Femur (tissue), 1 donor: ENCODE measurements at regions not wholly inside any gene's neighbourhood (a gene's known extent, or its start where the extent isn't known, plus 50 kb on each side); places are given as distances from the start of the nearest gene placed in this dataset.

Source experiments
- DNase-seq: peaks from one replicate; pipeline ENCODE4 v3.0.0-alpha.2; 2017

DNA sequence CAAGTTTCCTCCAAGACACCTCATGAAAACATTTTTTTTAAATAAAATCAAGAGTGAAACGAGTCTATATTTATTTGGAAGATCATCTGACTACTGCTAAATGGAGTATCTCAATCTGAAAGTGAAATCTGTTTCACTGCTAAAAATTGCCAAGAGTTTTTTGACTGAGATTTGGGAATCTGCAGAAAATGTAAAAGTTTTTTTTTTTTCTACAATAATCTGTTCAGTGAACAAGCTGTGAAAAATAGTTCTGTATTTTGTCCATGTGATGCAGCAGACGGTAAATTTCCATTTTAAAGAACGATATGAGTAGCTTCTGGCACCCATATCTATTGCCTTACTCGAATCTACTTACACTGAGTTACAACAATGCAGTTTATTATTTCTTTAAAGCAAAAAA is 519.7 kb downstream of the PLCL1 start:
- DNase-seq: no peak

DNA sequence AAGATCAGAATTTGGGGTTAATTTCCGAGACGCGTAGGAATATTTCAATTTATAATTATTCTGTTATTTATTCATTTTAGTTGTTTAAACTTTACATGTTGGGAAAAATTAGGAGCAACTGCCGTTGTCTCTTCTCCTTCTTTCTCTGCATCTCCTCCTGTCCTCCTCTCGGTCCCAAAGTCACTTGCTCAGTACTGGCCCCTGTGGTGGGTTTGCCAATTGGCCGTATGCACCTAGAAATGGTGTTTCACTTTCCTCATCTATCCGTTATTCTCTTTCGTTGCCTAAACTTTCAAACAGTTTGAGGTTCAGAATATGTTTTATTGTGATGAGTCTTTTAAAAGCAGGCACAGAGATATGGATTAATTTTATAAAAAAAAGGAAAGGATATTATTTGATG is 517.9 kb downstream of the PLCL1 start:
- DNase-seq: no peak

DNA sequence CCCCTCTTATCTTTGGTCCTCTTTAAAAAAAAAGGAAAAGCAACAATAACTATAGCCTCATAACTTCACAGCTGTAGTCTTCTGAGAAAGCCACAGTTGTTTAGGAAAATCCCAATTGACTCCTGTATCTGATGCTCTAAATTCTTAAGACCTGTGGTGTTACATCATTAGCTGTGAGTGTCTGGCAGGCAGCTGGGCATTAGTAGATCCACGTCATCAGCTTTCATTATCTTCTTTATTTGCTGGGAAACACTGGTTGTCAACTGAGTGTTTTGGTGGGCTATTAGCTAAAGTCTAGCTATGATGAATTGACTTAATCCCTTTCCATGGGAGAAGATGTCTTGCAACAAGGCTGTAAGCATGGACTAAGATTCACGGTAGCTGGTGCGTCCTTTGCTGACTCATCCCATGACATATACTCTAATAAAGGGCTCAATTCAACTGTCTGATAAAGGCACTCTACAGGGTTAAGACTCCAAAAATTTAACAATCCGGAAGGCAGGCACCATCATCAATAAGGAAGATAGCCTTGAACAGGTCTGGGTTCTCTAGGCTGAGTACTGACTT is 517.2 kb downstream of the PLCL1 start:
- no peak for DNase-seq

DNA sequence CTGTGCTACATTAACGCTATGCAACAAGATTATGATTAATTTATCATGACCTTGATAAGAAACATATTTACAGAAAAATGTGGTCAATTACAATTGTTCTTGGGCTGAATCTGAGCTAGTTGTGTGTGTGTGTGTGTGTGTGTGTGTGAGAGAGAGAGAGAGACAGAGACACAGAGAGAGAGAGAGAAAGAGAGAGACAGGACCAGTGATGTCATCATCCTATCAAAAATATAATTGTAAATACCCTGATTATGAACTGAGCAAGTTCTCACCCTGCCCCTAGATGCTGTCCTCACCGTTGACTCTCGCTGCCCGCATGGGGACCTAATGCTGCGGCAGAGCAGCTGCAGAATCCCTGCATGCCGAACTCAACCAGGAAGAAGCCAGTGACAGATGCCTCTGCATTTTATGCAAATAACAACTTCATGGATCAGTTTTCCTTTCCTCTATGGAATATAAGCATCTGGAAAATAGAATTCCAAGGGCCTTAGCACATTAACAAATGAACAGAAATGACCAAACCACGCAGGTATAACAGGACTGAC is 512.5 kb downstream of the PLCL1 start:
- DNase-seq: no peak

DNA sequence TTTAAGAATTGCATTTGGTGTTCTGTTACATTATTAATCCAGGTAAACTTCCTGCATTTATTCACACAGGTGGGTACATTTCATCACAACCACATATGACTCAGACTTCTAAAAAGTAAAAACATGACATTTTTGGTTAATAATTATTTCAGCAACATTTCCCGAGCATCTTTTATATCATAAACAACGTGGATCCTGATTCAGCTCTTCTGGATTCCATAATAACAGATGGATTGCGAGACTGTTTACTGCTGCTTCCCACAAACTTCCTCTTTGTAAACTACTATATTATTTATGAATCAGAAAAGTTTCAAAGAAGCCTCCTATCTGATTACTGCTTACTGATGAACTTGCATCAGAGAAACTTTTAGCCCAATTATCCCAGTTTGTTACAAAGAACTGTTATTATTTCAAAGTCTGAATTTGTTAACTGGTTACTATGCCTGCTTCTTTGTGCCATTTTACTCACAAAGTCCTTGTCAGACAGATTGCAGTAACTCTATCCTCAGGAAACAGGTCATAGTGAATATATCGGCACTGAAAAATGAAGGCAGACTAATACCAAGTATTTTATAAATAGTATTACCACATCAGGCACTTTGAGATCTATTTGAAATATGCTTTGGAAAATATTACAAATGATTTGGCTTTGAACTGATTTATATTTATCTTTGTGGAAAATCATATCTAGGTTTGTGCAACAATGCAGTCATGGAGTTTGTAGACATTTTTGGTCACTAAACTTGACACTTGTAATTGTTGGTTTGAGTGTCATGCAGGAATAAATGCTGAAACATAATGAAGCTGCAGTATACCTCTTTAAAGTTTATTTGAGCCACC is 511.6 kb downstream of the PLCL1 start:
- DNase-seq: no peak

DNA sequence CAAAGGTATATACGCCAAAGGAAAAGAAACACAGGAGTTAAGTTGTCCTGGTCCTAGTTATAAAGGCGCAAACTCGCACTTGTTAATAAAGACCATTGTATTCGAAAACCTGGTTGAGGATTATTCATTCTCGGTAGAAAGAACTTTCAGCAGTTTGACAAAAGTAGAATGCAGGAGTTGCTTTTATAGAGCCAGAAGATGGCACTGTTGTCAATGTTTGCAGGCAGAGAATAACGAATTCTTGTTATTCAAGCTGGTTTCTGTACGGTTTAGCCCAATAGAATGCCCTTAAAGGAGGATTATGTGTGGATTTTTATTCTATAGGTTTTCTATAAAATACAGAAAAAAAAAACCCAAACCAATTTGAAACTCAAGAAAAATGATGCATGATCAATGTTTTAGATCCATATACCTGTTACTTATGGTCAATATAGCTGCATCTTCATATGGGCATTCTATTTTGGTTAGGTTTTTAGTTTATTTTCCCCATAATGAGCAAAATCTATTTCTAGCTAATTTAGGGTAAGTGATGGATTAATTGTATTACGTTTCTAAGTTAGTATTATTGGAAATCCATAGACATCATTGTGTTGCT is 510.3 kb downstream of the PLCL1 start:
- no peak for DNase-seq

GRCh38 chr2:198312596-198313483 is 508.4 kb downstream of the PLCL1 start:
- DNase-seq: no peak

DNA sequence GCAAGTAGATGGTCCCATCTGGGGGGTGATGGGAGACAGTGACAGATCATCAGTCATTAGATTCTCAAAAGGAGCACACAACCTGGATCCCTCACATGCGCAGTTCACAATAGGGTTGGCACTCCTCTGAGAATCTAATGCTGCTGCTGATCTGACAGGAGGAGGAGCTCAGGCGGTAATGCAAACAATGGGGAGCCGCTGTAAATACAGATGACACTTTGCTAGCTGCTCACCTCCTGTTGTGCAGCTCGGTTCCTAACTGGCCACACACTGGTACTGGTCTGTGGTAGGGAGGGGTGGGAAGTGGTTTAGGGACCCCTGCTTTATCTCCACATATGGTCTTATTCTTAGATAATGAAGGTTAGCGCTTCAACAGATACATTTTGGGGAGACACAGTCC is 506.6 kb downstream of the PLCL1 start:
- DNase-seq: no peak

- DNase-seq: peak; percentile 58
These were observed 505.4 kb downstream of the PLCL1 start for GRCh38 chr2:198309673-198310280.

- no peak for DNase-seq
These were observed 504.7 kb downstream of the PLCL1 start for GRCh38 chr2:198309081-198309480.

DNA sequence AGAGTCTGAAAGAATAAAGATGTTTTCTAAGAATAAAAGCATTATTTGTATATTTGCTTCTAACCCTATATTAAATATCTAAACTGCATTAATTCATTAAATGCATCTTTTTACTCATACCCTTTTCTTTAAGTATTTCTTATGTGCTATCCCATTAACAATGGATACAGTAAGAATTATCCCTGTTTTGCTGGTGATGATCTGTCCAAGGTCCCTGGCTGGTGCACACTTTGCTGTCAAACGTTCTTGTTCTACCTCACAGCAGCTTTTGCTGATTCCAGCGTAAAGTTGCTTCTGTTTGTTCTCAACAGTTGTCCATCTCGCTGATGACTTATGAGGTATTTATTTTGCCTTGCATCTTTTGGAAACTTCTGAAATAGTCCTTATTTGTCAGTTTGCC is 504.0 kb downstream of the PLCL1 start:
- no peak for DNase-seq

GRCh38 chr2:198307093-198307492 is 502.7 kb downstream of the PLCL1 start:
- no peak for DNase-seq

- DNase-seq: no peak
These were observed 500.5 kb downstream of the PLCL1 start for GRCh38 chr2:198304859-198305258.

DNA sequence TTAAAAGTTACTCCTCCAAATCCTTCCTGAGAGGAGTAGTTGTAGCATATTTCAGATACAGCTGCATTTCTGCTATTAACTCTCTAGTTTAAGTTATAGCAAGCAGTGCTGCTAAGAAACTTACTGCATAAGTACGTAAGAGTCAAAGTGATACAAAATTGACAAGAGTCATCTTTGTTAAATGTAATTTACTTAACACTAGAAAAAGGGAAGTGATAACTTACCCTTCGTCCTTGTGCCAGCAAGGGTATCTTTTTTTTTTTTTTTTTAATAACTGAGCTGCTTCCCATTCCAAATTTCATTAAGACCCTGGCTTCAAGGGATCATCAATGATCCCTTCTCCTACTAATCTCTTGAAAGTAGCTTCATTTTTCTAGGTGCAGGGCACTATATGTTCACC is 493.0 kb downstream of the PLCL1 start:
- DNase-seq: no peak

DNA sequence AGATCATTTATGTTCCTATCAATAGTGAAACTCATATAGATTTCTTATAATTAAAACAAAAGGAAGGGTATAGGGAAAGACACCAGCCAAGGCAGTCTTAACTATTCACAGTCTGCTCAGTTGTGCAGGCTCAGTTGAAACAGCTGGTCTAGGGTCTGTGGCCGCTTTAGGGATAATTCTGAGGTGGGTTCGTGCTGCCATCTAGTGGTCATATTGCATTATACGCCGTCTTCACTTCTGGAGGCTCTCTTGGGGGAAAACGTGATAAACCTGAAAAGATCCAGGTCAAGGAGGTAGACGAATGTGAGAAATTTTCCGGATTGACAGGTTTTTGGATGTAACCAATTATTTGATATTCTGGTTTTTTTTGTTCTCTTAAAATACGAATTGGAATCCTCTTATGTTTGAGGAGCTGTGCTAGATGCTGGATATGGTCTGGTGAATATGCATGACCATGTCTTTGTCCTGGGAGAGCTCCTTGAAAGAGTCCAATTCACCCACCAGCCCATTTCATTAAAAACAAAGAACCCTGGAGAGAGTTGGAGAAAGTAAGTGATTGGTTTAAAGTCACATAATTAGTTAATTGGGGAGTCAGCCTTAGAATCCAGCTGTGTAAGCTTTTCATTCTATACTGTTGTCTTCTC is 492.4 kb downstream of the PLCL1 start:
- peak; percentile 76 for DNase-seq

GRCh38 chr2:198293281-198293680 is 488.9 kb downstream of the PLCL1 start:
- DNase-seq: no peak

DNA sequence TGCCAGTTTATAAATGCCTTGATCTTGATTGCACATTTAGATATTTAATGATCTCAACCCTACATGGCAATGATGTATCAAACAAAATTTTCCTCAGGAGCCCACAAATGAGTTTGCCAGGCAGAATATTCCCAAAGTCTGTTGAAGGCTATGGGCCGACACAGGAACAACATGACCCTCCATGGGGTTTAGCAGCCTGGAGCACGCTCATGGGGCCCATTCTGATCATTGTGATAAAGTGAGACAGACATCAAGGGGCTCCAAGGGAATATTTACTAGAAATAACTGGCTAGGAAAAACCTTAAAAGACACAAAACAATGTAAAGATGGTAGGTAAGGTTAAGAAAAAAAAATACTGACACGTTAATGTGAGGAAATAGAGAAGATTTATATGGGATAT is 485.4 kb downstream of the PLCL1 start:
- DNase-seq: no peak

DNA sequence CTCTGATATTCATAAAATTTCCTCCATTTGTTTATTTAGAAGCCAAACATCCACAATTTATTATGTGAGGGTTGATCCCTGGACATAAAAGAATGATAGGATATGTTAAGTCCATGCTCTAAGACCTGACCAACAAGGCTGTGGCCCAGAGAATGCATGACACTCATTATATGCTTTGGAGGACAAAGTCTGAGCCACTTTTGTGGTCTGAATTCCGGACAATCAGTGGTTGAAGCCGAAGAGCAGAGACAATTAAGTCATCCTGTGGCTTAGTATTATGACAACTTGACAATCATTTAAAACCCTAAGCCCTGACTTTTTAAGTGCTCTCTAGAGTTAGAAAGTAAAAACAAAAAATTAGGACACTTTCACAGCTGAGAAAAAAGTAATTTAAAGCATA is 483.3 kb downstream of the PLCL1 start:
- DNase-seq: no peak

- no peak for DNase-seq
These were observed 480.8 kb downstream of the PLCL1 start for GRCh38 chr2:198285216-198285615.

DNA sequence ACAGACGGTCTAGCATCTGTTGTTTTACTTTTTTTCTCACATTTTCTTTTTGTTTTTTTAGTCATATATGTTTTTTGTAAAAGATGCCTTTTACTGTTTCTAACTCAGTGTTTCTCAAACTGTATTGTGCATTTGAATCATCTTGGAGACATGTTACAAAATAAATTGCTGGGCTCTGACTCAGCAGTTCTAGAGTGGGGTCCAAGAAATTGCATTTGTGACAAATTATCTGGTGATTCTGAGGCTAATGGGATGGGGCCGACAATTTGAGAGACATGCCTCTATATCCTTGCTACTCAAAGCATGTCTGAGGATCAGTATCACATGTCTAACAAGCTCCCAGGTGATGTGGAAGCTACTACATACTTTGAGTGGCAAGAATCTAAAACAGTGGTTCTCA is 478.8 kb downstream of the PLCL1 start:
- no peak for DNase-seq

- DNase-seq: no peak
These were observed 477.7 kb downstream of the PLCL1 start for GRCh38 chr2:198282061-198282460.

DNA sequence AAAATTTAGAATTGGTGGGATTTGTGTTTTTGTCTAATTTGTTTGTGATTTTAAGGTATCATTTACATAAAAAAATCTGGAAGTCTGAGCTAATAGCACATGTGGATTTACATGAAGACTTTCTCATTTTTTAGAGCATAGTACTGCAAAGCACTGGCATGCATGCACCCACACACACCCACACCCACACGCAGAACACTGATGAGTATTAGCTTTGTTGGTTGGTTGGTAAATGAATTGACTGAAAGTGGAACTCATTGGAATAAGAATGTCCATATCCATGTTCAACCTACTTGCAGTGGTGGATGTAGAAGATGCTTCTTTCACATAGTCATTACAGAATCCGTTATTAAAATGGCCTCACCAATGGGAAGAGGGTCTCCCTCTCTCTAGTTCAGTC is 475.8 kb downstream of the PLCL1 start:
- no peak for DNase-seq
